NCI-H1048 (cell line): ENCODE measurements at regions not wholly inside any gene's neighbourhood (a gene's known extent, or its start where the extent isn't known, plus 50 kb on each side); places are given as distances from the start of the nearest gene placed in this dataset.
"Not testable (repeated sequence)": the region's sequence is repeated elsewhere in the genome, so short reads cannot be mapped to it uniquely, and the experiment has no call there.

Experiments
- DNase-seq: peaks from one replicate; lab custom pipeline; 2025; lab: John Stamatoyannopoulos, UW

- no peak for DNase-seq
These were observed 312.7 kb upstream of the PPARGC1A start for GRCh38 chr4:24202579-24202978.

GRCh38 chr4:24197955-24198354, 308.1 kb upstream of the PPARGC1A start:
- DNase-seq = peak; percentile 39

GRCh38 chr4:24196785-24197184, 306.9 kb upstream of the PPARGC1A start:
- DNase-seq = no peak

GRCh38 chr4:24195991-24196736, 306.3 kb upstream of the PPARGC1A start:
- no peak for DNase-seq

- no peak for DNase-seq
These were observed 302.3 kb upstream of the PPARGC1A start for GRCh38 chr4:24192018-24192641.

- DNase-seq = no peak
These were observed 301.2 kb upstream of the PPARGC1A start for GRCh38 chr4:24190761-24191695.

- DNase-seq = no peak
These were observed 298.6 kb upstream of the PPARGC1A start for GRCh38 chr4:24188459-24188858.

- no peak for DNase-seq
These were observed 296.6 kb upstream of the PPARGC1A start for GRCh38 chr4:24186466-24186865.

GRCh38 chr4:24181005-24181404, 291.2 kb upstream of the PPARGC1A start:
- DNase-seq = no peak

- DNase-seq = no peak
These were observed 290.7 kb upstream of the PPARGC1A start for GRCh38 chr4:24180586-24180985.

GRCh38 chr4:24179201-24179840, 289.5 kb upstream of the PPARGC1A start:
- DNase-seq = no peak

GRCh38 chr4:24177443-24177842, 287.6 kb upstream of the PPARGC1A start:
- not testable (repeated sequence) for DNase-seq

GRCh38 chr4:24175707-24176106, 285.9 kb upstream of the PPARGC1A start:
- DNase-seq = no peak

GRCh38 chr4:24174602-24175001, 284.8 kb upstream of the PPARGC1A start:
- DNase-seq = no peak

GRCh38 chr4:24172406-24172805, 282.6 kb upstream of the PPARGC1A start:
- no peak for DNase-seq

- no peak for DNase-seq
These were observed 280.1 kb upstream of the PPARGC1A start for GRCh38 chr4:24169956-24170355.

- no peak for DNase-seq
These were observed 278.8 kb upstream of the PPARGC1A start for GRCh38 chr4:24168658-24169057.

GRCh38 chr4:24166501-24166900, 276.7 kb upstream of the PPARGC1A start:
- DNase-seq = no peak

GRCh38 chr4:24164797-24165196, 274.9 kb upstream of the PPARGC1A start:
- DNase-seq = no peak

GRCh38 chr4:24164054-24164693, 274.3 kb upstream of the PPARGC1A start:
- no peak for DNase-seq

GRCh38 chr4:24163314-24163713, 273.5 kb upstream of the PPARGC1A start:
- DNase-seq = no peak

GRCh38 chr4:24160358-24160757, 270.5 kb upstream of the PPARGC1A start:
- no peak for DNase-seq
